Endothelial cell (in vitro differentiated cells): ENCODE measurements at regions not wholly inside any gene's neighbourhood (a gene's known extent, or its start where the extent isn't known, plus 50 kb on each side); places are given as distances from the start of the nearest gene placed in this dataset.

Experiments
- DNase-seq: peaks from one replicate; pipeline ENCODE4 v3.0.0; 2021; ENCODE audit warnings: low spot score
- H3K27ac Mint-ChIP-seq: one replicate; pipeline ENCODE4 v1.8.0; 2021; ENCODE audit warnings: mixed read lengths, inconsistent platforms; ENCODE audit not compliant: unreplicated experiment
- H3K27me3 Mint-ChIP-seq: one replicate; pipeline ENCODE4 v1.8.0; 2021; ENCODE audit warnings: mild to moderate bottlenecking, moderate library complexity, mixed read lengths, inconsistent platforms; ENCODE audit not compliant: unreplicated experiment
- H3K36me3 Mint-ChIP-seq: one replicate; pipeline ENCODE4 v1.8.0; 2021; ENCODE audit warnings: mild to moderate bottlenecking, low read depth, mixed read lengths, inconsistent platforms; ENCODE audit not compliant: unreplicated experiment
- H3K4me1 Mint-ChIP-seq: one replicate; pipeline ENCODE4 v1.8.0; 2021; ENCODE audit warnings: mild to moderate bottlenecking, mixed read lengths, inconsistent platforms; ENCODE audit not compliant: unreplicated experiment
- H3K4me3 Mint-ChIP-seq: one replicate; pipeline ENCODE4 v1.8.0; 2021; ENCODE audit warnings: mild to moderate bottlenecking, mixed read lengths, inconsistent platforms; ENCODE audit not compliant: unreplicated experiment
- H3K9me3 Mint-ChIP-seq: one replicate; pipeline ENCODE4 v1.8.0; 2021; ENCODE audit warnings: mixed read lengths, inconsistent platforms; ENCODE audit not compliant: unreplicated experiment
- CTCF ChIP-seq: fragments of 200-600 bp; sonication (generic); IDR thresholded peaks from one replicate; pipeline ENCODE4 v1.5.0; 2021; ENCODE audit warnings: antibody characterized with exemption; ENCODE audit not compliant: unreplicated experiment

GRCh38 chr4:63901304-63901703 lies 507.9 kb downstream of the TECRL start:
- Mint-ChIP-seq H3K4me3 (no peak overlapping the region), H3K27me3 (no peaks in the 10 kb centered on the region), H3K9me3 (no peaks in the 10 kb centered on the region), H3K27ac (no peak overlapping the region), H3K4me1 (peaks cover 6% of the 10 kb centered on the region), H3K36me3 (no peaks in the 10 kb centered on the region)
- no peak for TF ChIP-seq CTCF
- no peak for DNase-seq

- TF ChIP-seq CTCF = no peak
- peaks cover 6% of the 10 kb centered on the region for H3K4me1 Mint-ChIP-seq
- H3K4me3 Mint-ChIP-seq = no peak overlapping the region
- H3K36me3 Mint-ChIP-seq = no peaks in the 10 kb centered on the region
- H3K27ac Mint-ChIP-seq = no peak overlapping the region
- H3K27me3 Mint-ChIP-seq = no peaks in the 10 kb centered on the region
- no peaks in the 10 kb centered on the region for H3K9me3 Mint-ChIP-seq
- no peak for DNase-seq
Measured at GRCh38 chr4:63898961-63899360, 510.3 kb downstream of the TECRL start.

- no peak for DNase-seq
- no peak for TF ChIP-seq CTCF
- Mint-ChIP-seq H3K9me3 (no peaks in the 10 kb centered on the region), H3K27me3 (no peaks in the 10 kb centered on the region), H3K4me1 (peaks cover 6% of the 10 kb centered on the region), H3K36me3 (no peaks in the 10 kb centered on the region), H3K4me3 (no peak overlapping the region), H3K27ac (no peak overlapping the region)
Measured at GRCh38 chr4:63894161-63894560, 515.1 kb downstream of the TECRL start.

GRCh38 chr4:63869370-63869769 lies 539.9 kb downstream of the TECRL start:
- DNase-seq = no peak
- no peak overlapping the region for H3K27ac Mint-ChIP-seq
- H3K4me1 Mint-ChIP-seq = no peaks in the 10 kb centered on the region
- no peaks in the 10 kb centered on the region for H3K27me3 Mint-ChIP-seq
- H3K4me3 Mint-ChIP-seq = no peak overlapping the region
- no peaks in the 10 kb centered on the region for H3K9me3 Mint-ChIP-seq
- TF ChIP-seq CTCF = no peak
- H3K36me3 Mint-ChIP-seq = no peaks in the 10 kb centered on the region

GRCh38 chr4:63851496-63851895 lies 557.8 kb downstream of the TECRL start:
- no peak for TF ChIP-seq CTCF
- DNase-seq = no peak
- no peak overlapping the region for H3K27ac Mint-ChIP-seq
- H3K36me3 Mint-ChIP-seq = no peaks in the 10 kb centered on the region
- H3K4me3 Mint-ChIP-seq = no peak overlapping the region
- no peaks in the 10 kb centered on the region for H3K27me3 Mint-ChIP-seq
- no peaks in the 10 kb centered on the region for H3K9me3 Mint-ChIP-seq
- no peaks in the 10 kb centered on the region for H3K4me1 Mint-ChIP-seq
